IPS DF 6.9 (cell line): ENCODE measurements at regions not wholly inside any gene's neighbourhood (a gene's known extent, or its start where the extent isn't known, plus 50 kb on each side); places are given as distances from the start of the nearest gene placed in this dataset.
"Not testable (repeated sequence)": the region's sequence is repeated elsewhere in the genome, so short reads cannot be mapped to it uniquely, and the experiment has no call there.

Experiments
- DNase-seq: peaks from one replicate; pipeline ENCODE4 v3.0.0-alpha.2; 2013; ENCODE audit warnings: low read depth, low spot score
- H3K27ac ChIP-seq: one replicate; pipeline ENCODE4 v1.5.1; 2013; ENCODE audit warnings: low read length, control low read depth
- H3K27me3 ChIP-seq: 2 replicates; pipeline ENCODE4 v1.6.1; 2013; ENCODE audit warnings: mild to moderate bottlenecking, low read length; ENCODE audit not compliant: control insufficient read depth, insufficient read depth
- H3K36me3 ChIP-seq: 2 replicates; pipeline ENCODE4 v1.6.1; 2013; ENCODE audit warnings: low read length; ENCODE audit not compliant: control insufficient read depth, insufficient read depth
- H3K4me1 ChIP-seq: 2 replicates; pipeline ENCODE4 v1.6.1; 2013; ENCODE audit warnings: low read length; ENCODE audit not compliant: control insufficient read depth, insufficient read depth
- H3K4me3 ChIP-seq: 2 replicates; pipeline ENCODE4 v1.5.1; 2013; ENCODE audit warnings: mild to moderate bottlenecking, low read length
- H3K9me3 ChIP-seq: 2 replicates; pipeline ENCODE4 v1.6.1; 2013; ENCODE audit warnings: low read length, inconsistent platforms; ENCODE audit not compliant: control insufficient read depth, insufficient read depth
- WGBS: extraction: QIAGEN DNeasy Blood & Tissue Kit; methylation state at CpG from one replicate; pipeline ENCODE4 v1.1.7; 2013; ENCODE audit warnings: mixed read lengths, missing lambda C conversion rate; ENCODE audit not compliant: insufficient read length, insufficient coverage; 5-methylcytosine and 5-hydroxymethylcytosine counted together

GRCh38 chr6:165173484-165173883 lies 135.9 kb downstream of the C6orf118 start:
- H3K4me3 ChIP-seq: no peak overlapping the region
- no peaks in the 10 kb centered on the region for H3K36me3 ChIP-seq
- no peaks in the 10 kb centered on the region for H3K9me3 ChIP-seq
- H3K4me1 ChIP-seq: no peaks in the 10 kb centered on the region
- H3K27me3 ChIP-seq: no peaks in the 10 kb centered on the region
- DNase-seq: no peak
- WGBS: no CpG with 5 or more reads among the region's 4 CpGs
- H3K27ac ChIP-seq: no peak overlapping the region

GRCh38 chr6:165167861-165168260 lies 141.5 kb downstream of the C6orf118 start:
- no peak for DNase-seq
- H3K36me3 ChIP-seq: no peaks in the 10 kb centered on the region
- no CpG with 5 or more reads among the region's 4 CpGs for WGBS
- H3K4me1 ChIP-seq: no peaks in the 10 kb centered on the region
- H3K4me3 ChIP-seq: no peak overlapping the region
- H3K9me3 ChIP-seq: no peaks in the 10 kb centered on the region
- H3K27me3 ChIP-seq: no peaks in the 10 kb centered on the region
- H3K27ac ChIP-seq: no peak overlapping the region

DNA sequence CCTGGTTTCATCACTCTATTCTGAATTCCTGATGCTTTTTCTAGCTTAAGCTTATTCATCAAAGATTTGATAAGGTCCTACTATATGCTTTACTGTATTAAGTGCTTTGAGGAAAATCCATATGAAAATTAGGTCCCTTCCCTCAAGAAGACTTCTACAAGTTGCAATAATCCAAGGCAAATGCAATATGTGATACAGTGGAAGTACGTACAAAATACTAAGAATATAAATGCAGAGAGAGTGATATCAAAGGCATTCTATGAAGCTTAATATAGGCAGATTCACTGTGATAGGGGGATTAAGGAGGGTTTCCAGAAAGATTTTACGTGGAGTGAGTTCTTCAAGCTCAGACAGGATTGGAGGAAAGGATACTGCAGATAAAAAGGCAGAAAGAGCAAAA lies 142.1 kb downstream of the C6orf118 start:
- WGBS: no CpG with 5 or more reads among the region's 2 CpGs
- H3K4me3 ChIP-seq: no peak overlapping the region
- H3K36me3 ChIP-seq: no peaks in the 10 kb centered on the region
- no peaks in the 10 kb centered on the region for H3K9me3 ChIP-seq
- no peak for DNase-seq
- no peak overlapping the region for H3K27ac ChIP-seq
- H3K4me1 ChIP-seq: no peaks in the 10 kb centered on the region
- H3K27me3 ChIP-seq: no peaks in the 10 kb centered on the region

- Histone ChIP-seq H3K9me3 (no peaks in the 10 kb centered on the region), H3K27me3 (no peaks in the 10 kb centered on the region), H3K36me3 (no peaks in the 10 kb centered on the region), H3K4me1 (no peaks in the 10 kb centered on the region), H3K4me3 (no peak overlapping the region), H3K27ac (no peak overlapping the region)
- no CpG with 5 or more reads among the region's 1 CpG for WGBS
- no peak for DNase-seq
Observed at GRCh38 chr6:165163519-165163918, 145.9 kb downstream of the C6orf118 start.

DNA sequence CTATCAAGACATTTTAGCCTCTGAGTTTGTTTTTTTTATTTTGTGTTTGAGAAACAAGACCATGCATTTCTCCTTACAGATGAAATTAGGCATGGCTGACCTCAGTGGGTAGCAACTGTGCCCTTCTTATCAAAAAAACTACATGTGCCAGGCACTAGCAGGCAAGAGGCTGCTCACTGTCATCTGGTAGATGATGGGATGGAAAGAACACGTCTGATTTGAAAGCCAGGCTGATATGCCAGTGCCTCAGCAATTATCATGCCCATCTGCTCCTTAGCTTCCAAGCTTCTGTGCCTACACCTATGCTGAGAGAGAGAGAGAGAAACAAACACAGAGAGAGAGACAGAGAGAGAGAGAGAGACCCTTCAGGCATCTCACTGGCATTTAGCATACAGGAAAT lies 149.9 kb downstream of the C6orf118 start:
- Histone ChIP-seq H3K9me3 (no peaks in the 10 kb centered on the region), H3K27me3 (no peaks in the 10 kb centered on the region), H3K36me3 (no peaks in the 10 kb centered on the region), H3K27ac (no peak overlapping the region), H3K4me1 (no peaks in the 10 kb centered on the region), H3K4me3 (no peak overlapping the region)
- DNase-seq: no peak
- WGBS: no CpG with 5 or more reads among the region's 1 CpG

DNA sequence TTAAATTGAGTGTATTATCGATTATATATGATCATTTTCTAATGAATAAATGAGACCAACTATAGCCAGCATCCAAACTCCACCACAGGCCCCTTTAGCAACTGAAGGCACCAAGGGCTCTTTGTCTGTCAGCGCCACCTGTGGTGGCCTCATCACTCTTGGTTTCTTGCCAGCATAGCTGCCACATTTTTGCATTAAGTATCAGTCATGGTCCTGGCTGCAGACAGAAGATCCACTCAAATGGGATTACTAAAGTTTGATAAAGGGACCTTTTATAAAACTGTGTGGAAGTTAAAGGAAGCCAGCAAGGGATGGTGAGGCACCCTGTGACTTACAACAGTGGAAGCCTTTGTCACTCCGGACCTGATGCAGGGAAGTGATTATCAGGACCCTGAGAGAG lies 162.9 kb downstream of the C6orf118 start:
- WGBS: no CpG with 5 or more reads among the region's 3 CpGs
- no peak overlapping the region for H3K4me3 ChIP-seq
- H3K36me3 ChIP-seq: no peaks in the 10 kb centered on the region
- no peaks in the 10 kb centered on the region for H3K9me3 ChIP-seq
- no peaks in the 10 kb centered on the region for H3K4me1 ChIP-seq
- H3K27ac ChIP-seq: no peak overlapping the region
- DNase-seq: no peak
- H3K27me3 ChIP-seq: no peaks in the 10 kb centered on the region

DNA sequence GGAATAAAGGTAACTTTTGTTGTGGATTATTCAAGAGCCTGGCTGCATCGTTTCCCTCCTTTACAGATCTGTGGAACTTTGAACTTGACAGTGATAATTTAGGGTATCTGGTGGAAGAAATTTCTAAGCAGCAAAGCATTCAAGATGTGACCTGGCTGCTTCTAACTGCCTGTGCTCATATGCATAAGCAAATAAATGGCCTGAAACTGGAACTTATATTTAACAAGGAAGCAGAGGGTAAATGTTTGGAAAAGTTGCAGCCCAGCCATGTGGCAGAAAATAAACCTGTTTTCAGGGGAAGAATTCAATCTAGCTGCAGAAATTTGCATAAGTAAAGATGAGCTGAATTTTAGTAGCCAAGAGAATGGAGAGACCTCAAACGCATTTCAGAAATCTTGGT lies 173.5 kb downstream of the C6orf118 start:
- H3K4me3 ChIP-seq: no peak overlapping the region
- no peak overlapping the region for H3K27ac ChIP-seq
- no CpG with 5 or more reads among the region's 2 CpGs for WGBS
- H3K4me1 ChIP-seq: no peaks in the 10 kb centered on the region
- H3K27me3 ChIP-seq: no peaks in the 10 kb centered on the region
- no peak for DNase-seq
- no peaks in the 10 kb centered on the region; the same call in none of the 2 replicates for H3K9me3 ChIP-seq
- H3K36me3 ChIP-seq: no peaks in the 10 kb centered on the region

- Histone ChIP-seq H3K36me3 (no peaks in the 10 kb centered on the region), H3K4me3 (no peak overlapping the region), H3K27me3 (no peaks in the 10 kb centered on the region; the same call in 1 of the 2 replicates), H3K9me3 (no peaks in the 10 kb centered on the region), H3K4me1 (no peaks in the 10 kb centered on the region), H3K27ac (no peak overlapping the region)
- no peak for DNase-seq
- WGBS: no CpG with 5 or more reads among the region's 4 CpGs
Observed at GRCh38 chr6:165129086-165129485, 180.3 kb downstream of the C6orf118 start.

DNA sequence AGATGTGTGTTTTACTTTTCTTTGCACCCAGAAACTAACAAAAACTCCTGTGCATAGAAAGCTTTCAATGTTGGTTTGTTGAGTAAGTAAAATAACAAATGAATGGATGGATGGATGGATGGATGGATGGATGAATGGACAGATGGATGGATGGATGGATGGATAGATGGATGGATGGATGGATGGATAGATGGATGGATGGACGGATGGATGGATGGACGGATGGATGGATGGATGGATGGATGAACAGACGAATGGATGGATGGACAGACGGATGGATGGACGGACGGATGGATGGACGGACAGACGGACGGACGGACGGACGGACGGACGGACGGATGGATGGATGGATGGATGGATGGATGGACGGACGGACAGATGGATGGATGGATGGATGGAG lies 181.7 kb downstream of the C6orf118 start:
- DNase-seq, H3K9me3 ChIP-seq, H3K36me3 ChIP-seq, H3K4me3 ChIP-seq, H3K4me1 ChIP-seq, H3K27me3 ChIP-seq, H3K27ac ChIP-seq: not testable (repeated sequence)
- WGBS: no CpG with 5 or more reads among the region's 17 CpGs

GRCh38 chr6:165124681-165125080 lies 184.7 kb downstream of the C6orf118 start:
- H3K27me3 ChIP-seq, H3K9me3 ChIP-seq, DNase-seq, H3K27ac ChIP-seq, H3K4me1 ChIP-seq, H3K4me3 ChIP-seq, H3K36me3 ChIP-seq: not testable (repeated sequence)
- no CpG with 5 or more reads among the region's 4 CpGs for WGBS

DNA sequence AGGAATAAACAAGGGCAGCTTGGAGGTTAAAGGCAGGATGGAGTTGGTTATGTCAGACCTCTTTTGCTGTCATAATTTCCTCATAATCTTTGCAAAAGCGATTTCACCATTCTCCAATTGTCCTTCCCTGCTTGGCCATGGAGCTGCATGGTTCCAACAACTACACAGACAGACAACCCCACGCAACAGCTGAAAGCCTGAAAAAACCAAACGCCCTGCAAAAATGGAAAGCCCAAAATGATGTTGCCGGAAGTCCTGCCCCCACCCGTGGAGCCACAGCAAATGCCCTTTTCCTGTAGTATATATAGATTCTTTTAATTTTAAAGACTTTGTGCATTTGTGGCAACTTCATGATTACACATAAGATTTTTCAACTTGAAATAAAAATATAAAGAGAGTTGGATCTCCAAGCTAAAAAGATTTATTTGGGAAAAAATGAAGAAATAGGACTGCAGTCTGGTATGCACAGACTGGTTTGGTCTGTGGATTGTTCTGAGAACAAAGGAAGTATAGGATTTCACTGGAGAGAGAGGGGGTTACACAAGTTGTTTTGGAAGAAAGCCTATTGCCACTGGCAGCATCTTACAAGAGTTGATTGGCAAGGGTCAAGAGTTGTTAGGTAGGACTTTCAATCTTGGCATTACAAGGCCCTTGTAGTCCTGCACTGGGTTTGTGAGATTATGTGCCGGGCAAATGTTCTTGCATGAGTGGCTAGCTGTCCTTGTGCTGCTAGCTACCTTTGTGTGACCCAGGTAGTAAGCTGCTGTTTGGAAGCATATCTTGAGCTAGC lies 190.0 kb downstream of the C6orf118 start:
- Histone ChIP-seq H3K36me3 (no peaks in the 10 kb centered on the region), H3K27me3 (no peaks in the 10 kb centered on the region), H3K4me1 (peaks cover 2% of the 10 kb centered on the region; the same call in 1 of the 2 replicates), H3K9me3 (no peaks in the 10 kb centered on the region), H3K27ac (no peak overlapping the region), H3K4me3 (no peak overlapping the region)
- WGBS: no CpG with 5 or more reads among the region's 6 CpGs
- no peak for DNase-seq
